ENCODE measurements at regions not wholly inside any gene's neighbourhood (a gene's known extent, or its start where the extent isn't known, plus 50 kb on each side); places are given as distances from the start of the nearest gene placed in this dataset.

- ChIA-PET POLR2A (no interaction called here), CTCF (ENCODE audit: low intra/inter-chr PET ratio, low total read pairs) (no interaction called here)
- no peaks in the 10 kb centered on the region for H3K79me2 ChIP-seq (ENCODE audit: insufficient read depth, low read length)
- H3K4me2 ChIP-seq (ENCODE audit: low read depth, low read length) = no peak overlapping the region
- intact Hi-C loops (cut with micrococcal nuclease; ENCODE audit: unreplicated experiment) (no loop called here), in situ Hi-C loops (cut with HindIII; ENCODE audit: extremely low pct_ligation_motif_present, low pct_unique_long_range_greater_than_20kb) (no loop called here)
- DNase-seq (ENCODE audit: low spot score) (no peak), ATAC-seq (no peak), FAIRE-seq (no peak)
- 0% methylated on average over 1 of the region's 1 CpG for WGBS (ENCODE audit: low lambda C conversion rate)
- H3K9ac ChIP-seq (ENCODE audit: insufficient read depth, low read depth, low read length) = no peak overlapping the region
- H3K4me1 ChIP-seq (ENCODE audit: insufficient read depth, low read length) = no peaks in the 10 kb centered on the region
- no TSS peak for BruUV-seq (replicated peaks)
- no peaks in the 10 kb centered on the region for H3K27me3 ChIP-seq (ENCODE audit: control insufficient read depth in 1 of 2, insufficient read depth in 2 of 2, low read length in 2 of 2)
- no peaks in the 10 kb centered on the region for H4K20me1 ChIP-seq (ENCODE audit: insufficient read depth, low read length)
- H2AFZ ChIP-seq (ENCODE audit: low read length) = no peak overlapping the region
- H3K36me3 ChIP-seq (replicated peaks in 1 of 2; ENCODE audit: control insufficient read depth in 1 of 2, insufficient read depth in 2 of 2, low read length in 2 of 2) = no peaks in the 10 kb centered on the region
- TF ChIP-seq ZNF619 (CRISPR knock-in tag; IDR thresholded peaks at IDR 0.05) (no peak), KDM6A (CRISPR knock-in tag; IDR thresholded peaks at IDR 0.05; ENCODE audit: low read depth) (no peak), ZNF337 (CRISPR knock-in tag; IDR thresholded peaks at IDR 0.05; ENCODE audit: borderline replicate concordance, low read depth) (peak; percentile 45; the same call in 1 of the 2 replicates)
- no peak overlapping the region for H3K27ac ChIP-seq (ENCODE audit: extremely low read length, insufficient read depth, low read length)
- peaks cover 86% of the 10 kb centered on the region for H3K9me3 ChIP-seq (ENCODE audit: low read length)
- no peak overlapping the region for H3K4me3 ChIP-seq (replicated peaks in 1 of 3; ENCODE audit: insufficient read depth in 1 of 3, low read depth in 2 of 3, low read length in 3 of 3)
Observed at GRCh38 chr2:67540962-67541361, 143.8 kb downstream of the ETAA1 start.

- no peaks in the 10 kb centered on the region for H3K79me2 ChIP-seq (ENCODE audit: insufficient read depth, low read length)
- no peak overlapping the region for H3K27ac ChIP-seq (ENCODE audit: extremely low read length, insufficient read depth, low read length)
- no peak overlapping the region for H3K4me3 ChIP-seq (replicated peaks in 1 of 3; ENCODE audit: insufficient read depth in 1 of 3, low read depth in 2 of 3, low read length in 3 of 3)
- no peak for ATAC-seq
- peaks cover 79% of the 10 kb centered on the region for H3K9me3 ChIP-seq (ENCODE audit: low read length)
- no peak for TF ChIP-seq CCDC6 (CRISPR knock-in tag; IDR thresholded peaks at IDR 0.05)
- TF ChIP-seq POLR2A (IDR thresholded peaks at IDR 0.05; ENCODE audit: insufficient read depth in 1 of 2, low read depth in 2 of 2, low read length in 2 of 2) = no peak
- no peak for TF ChIP-seq FOXA3 (CRISPR knock-in tag; IDR thresholded peaks at IDR 0.05)
- no peak overlapping the region for H2AFZ ChIP-seq (ENCODE audit: low read length)
- H3K4me1 ChIP-seq (ENCODE audit: insufficient read depth, low read length) = no peaks in the 10 kb centered on the region
- CTCF ChIA-PET (ENCODE audit: low intra/inter-chr PET ratio, low total read pairs) = no interaction called here
- H3K27me3 ChIP-seq (ENCODE audit: control insufficient read depth in 1 of 2, insufficient read depth in 2 of 2, low read length in 2 of 2) = no peaks in the 10 kb centered on the region
- H3K9ac ChIP-seq (ENCODE audit: insufficient read depth, low read depth, low read length) = no peak overlapping the region
- BruUV-seq (replicated peaks) = no TSS peak
- intact Hi-C loops (cut with micrococcal nuclease; ENCODE audit: unreplicated experiment) = no loop called here
- no peaks in the 10 kb centered on the region for H4K20me1 ChIP-seq (ENCODE audit: insufficient read depth, low read length)
- no peak for FAIRE-seq
- no peak for DNase-seq (ENCODE audit: low spot score)
- no peak overlapping the region for H3K4me2 ChIP-seq (ENCODE audit: low read depth, low read length)
- in situ Hi-C loops (cut with HindIII; ENCODE audit: extremely low pct_ligation_motif_present, low pct_unique_long_range_greater_than_20kb) = no loop called here
- WGBS (ENCODE audit: low lambda C conversion rate) = 0% methylated on average over 2 of the region's 2 CpGs
- no peaks in the 10 kb centered on the region for H3K36me3 ChIP-seq (replicated peaks in 1 of 2; ENCODE audit: control insufficient read depth in 1 of 2, insufficient read depth in 2 of 2, low read length in 2 of 2)
- POLR2A ChIA-PET = no interaction called here
Observed at GRCh38 chr2:67544286-67544685, 147.2 kb downstream of the ETAA1 start.
